ENCODE measurements at regions not wholly inside any gene's neighbourhood (a gene's known extent, or its start where the extent isn't known, plus 50 kb on each side); places are given as distances from the start of the nearest gene placed in this dataset.

DNA sequence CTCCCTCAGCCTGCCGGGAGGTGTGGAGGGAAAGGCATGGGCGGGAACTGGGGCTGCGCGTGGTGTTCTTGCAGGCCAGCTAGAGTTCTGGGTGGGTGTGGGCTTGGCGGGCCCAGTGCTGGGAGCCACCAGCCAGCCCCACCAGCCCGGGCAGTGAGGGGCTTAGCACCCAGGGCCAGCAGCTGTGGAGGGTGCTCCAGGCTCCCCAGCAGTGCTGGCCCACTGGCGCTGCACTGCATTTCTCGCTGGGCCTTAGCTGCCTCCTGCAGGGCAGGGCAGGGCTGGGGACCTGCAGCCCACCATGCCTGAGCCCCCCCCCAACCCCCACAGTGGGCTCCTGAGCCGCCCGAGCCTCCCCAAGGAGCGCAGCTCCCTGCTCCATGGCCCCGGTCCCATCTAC, 304.2 kb downstream of the KCNA4 start:
- TF ChIP-seq, protein P1, sequence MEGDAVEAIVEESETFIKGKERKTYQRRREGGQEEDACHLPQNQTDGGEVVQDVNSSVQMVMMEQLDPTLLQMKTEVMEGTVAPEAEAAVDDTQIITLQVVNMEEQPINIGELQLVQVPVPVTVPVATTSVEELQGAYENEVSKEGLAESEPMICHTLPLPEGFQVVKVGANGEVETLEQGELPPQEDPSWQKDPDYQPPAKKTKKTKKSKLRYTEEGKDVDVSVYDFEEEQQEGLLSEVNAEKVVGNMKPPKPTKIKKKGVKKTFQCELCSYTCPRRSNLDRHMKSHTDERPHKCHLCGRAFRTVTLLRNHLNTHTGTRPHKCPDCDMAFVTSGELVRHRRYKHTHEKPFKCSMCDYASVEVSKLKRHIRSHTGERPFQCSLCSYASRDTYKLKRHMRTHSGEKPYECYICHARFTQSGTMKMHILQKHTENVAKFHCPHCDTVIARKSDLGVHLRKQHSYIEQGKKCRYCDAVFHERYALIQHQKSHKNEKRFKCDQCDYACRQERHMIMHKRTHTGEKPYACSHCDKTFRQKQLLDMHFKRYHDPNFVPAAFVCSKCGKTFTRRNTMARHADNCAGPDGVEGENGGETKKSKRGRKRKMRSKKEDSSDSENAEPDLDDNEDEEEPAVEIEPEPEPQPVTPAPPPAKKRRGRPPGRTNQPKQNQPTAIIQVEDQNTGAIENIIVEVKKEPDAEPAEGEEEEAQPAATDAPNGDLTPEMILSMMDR (IDR thresholded peaks at IDR 0.05) = no peak
- TF ChIP-seq POLR2A (IDR thresholded peaks at IDR 0.05) = no peak
